ENCODE measurements at regions not wholly inside any gene's neighbourhood (a gene's known extent, or its start where the extent isn't known, plus 50 kb on each side); places are given as distances from the start of the nearest gene placed in this dataset.

GRCh38 chr20:10771435-10772140, 97.8 kb upstream of the JAG1 start:
- DNase-seq (ENCODE audit: low read depth), result no peak

- no peak for DNase-seq (ENCODE audit: low read depth)
Observed at GRCh38 chr20:10774357-10774943, 100.7 kb upstream of the JAG1 start.

- no peak for DNase-seq (ENCODE audit: low read depth)
Observed at GRCh38 chr20:10777710-10778109, 103.9 kb upstream of the JAG1 start.

- no peak for DNase-seq (ENCODE audit: low read depth)
Observed at GRCh38 chr20:10779911-10780310, 106.1 kb upstream of the JAG1 start.

- no peak for DNase-seq (ENCODE audit: low read depth)
Observed at GRCh38 chr20:10780901-10781300, 107.1 kb upstream of the JAG1 start.

GRCh38 chr20:10781526-10781925, 107.7 kb upstream of the JAG1 start:
- DNase-seq (ENCODE audit: low read depth), result no peak

GRCh38 chr20:10783707-10784553, 110.1 kb upstream of the JAG1 start:
- DNase-seq (ENCODE audit: low read depth), result no peak

- no peak for DNase-seq (ENCODE audit: low read depth)
Observed at GRCh38 chr20:10784554-10785183, 110.9 kb upstream of the JAG1 start.

- no peak for DNase-seq (ENCODE audit: low read depth)
Observed at GRCh38 chr20:10786678-10787077, 112.9 kb upstream of the JAG1 start.

- no peak for DNase-seq (ENCODE audit: low read depth)
Observed at GRCh38 chr20:10788055-10788454, 114.3 kb upstream of the JAG1 start.

- no peak for DNase-seq (ENCODE audit: low read depth)
Observed at GRCh38 chr20:10788877-10789276, 115.1 kb upstream of the JAG1 start.

GRCh38 chr20:10789386-10789785, 115.6 kb upstream of the JAG1 start:
- DNase-seq (ENCODE audit: low read depth), result no peak

GRCh38 chr20:10790013-10790412, 116.2 kb upstream of the JAG1 start:
- no peak for DNase-seq (ENCODE audit: low read depth)

- no peak for DNase-seq (ENCODE audit: low read depth)
Observed at GRCh38 chr20:10792291-10792690, 118.5 kb upstream of the JAG1 start.

- no peak for DNase-seq (ENCODE audit: low read depth)
Observed at GRCh38 chr20:10793766-10794165, 120.0 kb upstream of the JAG1 start.

GRCh38 chr20:10794765-10795164, 121.0 kb upstream of the JAG1 start:
- DNase-seq (ENCODE audit: low read depth), result no peak

GRCh38 chr20:10795286-10796026, 121.7 kb upstream of the JAG1 start:
- DNase-seq (ENCODE audit: low read depth), result no peak

GRCh38 chr20:10798811-10799210, 125.0 kb upstream of the JAG1 start:
- DNase-seq (ENCODE audit: low read depth), result no peak

- no peak for DNase-seq (ENCODE audit: low read depth)
Observed at GRCh38 chr20:10799735-10800134, 125.9 kb upstream of the JAG1 start.

- no peak for DNase-seq (ENCODE audit: low read depth)
Observed at GRCh38 chr20:10800288-10800687, 126.5 kb upstream of the JAG1 start.

- DNase-seq (ENCODE audit: low read depth), result no peak
Observed at GRCh38 chr20:10802236-10802635, 128.4 kb upstream of the JAG1 start.

GRCh38 chr20:10805764-10806163, 132.0 kb upstream of the JAG1 start:
- no peak for DNase-seq (ENCODE audit: low read depth)

Measured in HS-5 (cell line).